ENCODE measurements at regions not wholly inside any gene's neighbourhood (a gene's known extent, or its start where the extent isn't known, plus 50 kb on each side); places are given as distances from the start of the nearest gene placed in this dataset.

DNA sequence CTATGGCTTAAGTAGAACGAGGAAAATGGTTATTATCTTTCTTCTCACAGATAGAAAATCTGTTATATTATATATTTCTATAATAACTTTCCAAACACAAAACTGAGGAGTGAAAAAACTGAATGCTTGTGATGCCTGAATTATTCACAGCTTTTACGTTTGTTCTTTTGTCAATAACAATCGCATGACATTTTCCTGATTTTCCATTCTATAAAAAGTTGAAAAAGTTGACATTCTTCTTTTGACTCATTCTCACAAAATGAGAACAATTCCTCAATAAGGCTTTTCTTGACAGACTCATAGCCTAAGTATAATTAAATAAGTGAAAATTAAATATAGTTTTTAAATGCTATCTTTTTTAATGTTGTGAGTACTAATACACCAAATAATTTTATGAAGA is 288.8 kb upstream of the TGFBR2 start:
- no peak overlapping the region for H2AK5ac ChIP-seq (ENCODE audit: low read depth, low read length)
- dilution Hi-C loops (cut with HindIII; ENCODE audit: low sequenced_read_pairs, unreplicated experiment): no loop called here
- H3K14ac ChIP-seq (replicated peaks; ENCODE audit: low read depth, low read length): no peak overlapping the region
- ATAC-seq (ENCODE audit: low read depth) (no peak), DNase-seq (no peak)
- no peak overlapping the region for H3K56ac ChIP-seq (ENCODE audit: extremely low read depth, insufficient read depth, low read length)
- WGBS, 2 experiments (ENCODE audit: extremely low coverage in 2 of 2, insufficient read length in 1 of 2): no CpG with 5 or more reads among the region's 3 CpGs
- no peak overlapping the region for H3K9ac ChIP-seq (ENCODE audit: low read depth, low read length)
- no peaks in the 10 kb centered on the region for H3K36me3 ChIP-seq (ENCODE audit: control insufficient read depth, insufficient read depth, low read length)
- no peak overlapping the region for H3K4ac ChIP-seq (ENCODE audit: low read depth, low read length)
- ChIA-PET CTCF (no interaction called here), POLR2A (ENCODE audit: unreplicated experiment) (no interaction called here)
- H2BK120ac ChIP-seq (ENCODE audit: low read depth, low read length): no peak overlapping the region
- H4K91ac ChIP-seq (ENCODE audit: insufficient read depth, low read depth, low read length): no peak overlapping the region
- H2AK9ac ChIP-seq (replicated peaks; ENCODE audit: low read depth, low read length, poor library complexity): no peak overlapping the region
- no peak overlapping the region for H4K5ac ChIP-seq (ENCODE audit: low read depth, low read length)
- no peak overlapping the region for H3K27ac ChIP-seq (ENCODE audit: insufficient read depth, low read length)
- in situ Hi-C loops (cut with MboI; ENCODE audit: low sequenced_read_pairs): no loop called here
- H2AFZ ChIP-seq (replicated peaks; ENCODE audit: low read length, poor library complexity): no peak overlapping the region
- no peak overlapping the region for H2BK5ac ChIP-seq (ENCODE audit: low read depth, low read length, poor library complexity, severe bottlenecking)
- no peak overlapping the region for H3K23ac ChIP-seq (ENCODE audit: low read depth, low read length)
- H3K18ac ChIP-seq (ENCODE audit: low read depth, low read length): no peak overlapping the region
- TF ChIP-seq RCOR1 (IDR thresholded peaks at IDR 0.05; ENCODE audit: insufficient replicate concordance, low read length): no peak
- BruUV-seq (replicated peaks): no TSS peak
- H3K9me1 ChIP-seq (ENCODE audit: insufficient read depth, low read length): peaks cover 2% of the 10 kb centered on the region; the same call in 1 of the 2 replicates
- H3K9me3 ChIP-seq (ENCODE audit: control insufficient read depth, insufficient read depth, low read length): no peaks in the 10 kb centered on the region
- H3K4me1 ChIP-seq (ENCODE audit: control insufficient read depth, insufficient read depth, low read length): peaks cover 7% of the 10 kb centered on the region; the same call in 1 of the 2 replicates
- no peak overlapping the region for H2BK20ac ChIP-seq (ENCODE audit: low read depth, low read length)
- H3K79me1 ChIP-seq (ENCODE audit: low read depth in 1 of 2, low read length in 2 of 2): no peaks in the 10 kb centered on the region
- H3K4me2 ChIP-seq (ENCODE audit: low read depth, low read length): no peak overlapping the region
- no peaks in the 10 kb centered on the region for H4K20me1 ChIP-seq (ENCODE audit: insufficient read depth, low read length)
- H3K27me3 ChIP-seq (ENCODE audit: control insufficient read depth, insufficient read depth, low read length): no peaks in the 10 kb centered on the region
- H3K4me3 ChIP-seq (ENCODE audit: insufficient read depth, low read depth, low read length): no peak overlapping the region
- intact Hi-C loops (cut with micrococcal nuclease): loop anchor here (10.0 kb wide), 1 partner anchor 273 kb away; no protein-coding TSS in a partner anchor
- H2BK15ac ChIP-seq (ENCODE audit: low read depth, low read length): no peak overlapping the region
- H4K8ac ChIP-seq (ENCODE audit: low read depth in 2 of 2, low read length in 2 of 2): no peak overlapping the region

Measured in IMR-90 (cell line).